ENCODE measurements at regions not wholly inside any gene's neighbourhood (a gene's known extent, or its start where the extent isn't known, plus 50 kb on each side); places are given as distances from the start of the nearest gene placed in this dataset.

GRCh38 chrX:45758738-45759397, 558.2 kb upstream of the DIPK2B start:
- BruUV-seq (replicated peaks): TSS peak; percentile 87

More at GRCh38 chrX:45758738-45759397, 558.2 kb upstream of the DIPK2B start:
- Histone ChIP-seq H3K36me3 (ENCODE audit: control insufficient read depth in 2 of 2, extremely low read depth in 1 of 2, insufficient read depth in 2 of 2, low read length in 2 of 2) (peaks cover 0 to 5% of the 10 kb centered on the region in 2 experiments), H4K20me1 (replicated peaks; ENCODE audit: control insufficient read depth, extremely low read depth, insufficient read depth, low read length) (no peaks in the 10 kb centered on the region), H3K27ac (ENCODE audit: insufficient read depth, low read depth, low read length) (peak overlapping the region; percentile 94), H3K9me1 (replicated peaks; ENCODE audit: control insufficient read depth, extremely low read depth, insufficient read depth, low read length) (no peaks in the 10 kb centered on the region), H3K9ac (replicated peaks; ENCODE audit: extremely low read depth, insufficient read depth, low read length) (peak overlapping the region; percentile 51), H3K79me2 (ENCODE audit: control insufficient read depth, insufficient read depth, low read length) (peaks cover 94% of the 10 kb centered on the region), H3K4me3 (replicated peaks in 1 of 3; ENCODE audit: insufficient read depth in 1 of 3, low read depth in 1 of 3, low read length in 3 of 3) (peak overlapping the region in 1 of 3 experiments; percentile 23), H3K9me3 (replicated peaks; ENCODE audit: control insufficient read depth, insufficient read depth, low read length) (no peaks in the 10 kb centered on the region), H2AFZ (ENCODE audit: low read depth, low read length) (no peak overlapping the region), H3K4me2 (ENCODE audit: insufficient read depth, low read length) (peak overlapping the region; percentile 54), H3K27me3 (ENCODE audit: control insufficient read depth in 2 of 2, insufficient read depth in 2 of 2, low read length in 2 of 2) (no peaks in the 10 kb centered on the region), H3K4me1 (ENCODE audit: control insufficient read depth, extremely low read depth, insufficient read depth, low read length) (peaks cover 93% of the 10 kb centered on the region)
- ChIA-PET POLR2A (no interaction called here), CTCF (interaction anchor here (1.0 to 2.5 kb wide), 7 partner anchors 9 to 650 kb away, joined by 3 to 12 read pairs (median 5); no protein-coding TSS in a partner anchor)
- DNase-seq (ENCODE audit: low read depth, low spot score): no peak
- intact Hi-C loops (cut with micrococcal nuclease): loop anchor here (1.0 to 10.0 kb wide), 6 partner anchors 11 to 564 kb away; no protein-coding TSS in a partner anchor
- dilution Hi-C loops (cut with MboI; ENCODE audit: extremely low pct_ligation_motif_present, low sequenced_read_pairs): no loop called here
- TF ChIP-seq, protein P1, sequence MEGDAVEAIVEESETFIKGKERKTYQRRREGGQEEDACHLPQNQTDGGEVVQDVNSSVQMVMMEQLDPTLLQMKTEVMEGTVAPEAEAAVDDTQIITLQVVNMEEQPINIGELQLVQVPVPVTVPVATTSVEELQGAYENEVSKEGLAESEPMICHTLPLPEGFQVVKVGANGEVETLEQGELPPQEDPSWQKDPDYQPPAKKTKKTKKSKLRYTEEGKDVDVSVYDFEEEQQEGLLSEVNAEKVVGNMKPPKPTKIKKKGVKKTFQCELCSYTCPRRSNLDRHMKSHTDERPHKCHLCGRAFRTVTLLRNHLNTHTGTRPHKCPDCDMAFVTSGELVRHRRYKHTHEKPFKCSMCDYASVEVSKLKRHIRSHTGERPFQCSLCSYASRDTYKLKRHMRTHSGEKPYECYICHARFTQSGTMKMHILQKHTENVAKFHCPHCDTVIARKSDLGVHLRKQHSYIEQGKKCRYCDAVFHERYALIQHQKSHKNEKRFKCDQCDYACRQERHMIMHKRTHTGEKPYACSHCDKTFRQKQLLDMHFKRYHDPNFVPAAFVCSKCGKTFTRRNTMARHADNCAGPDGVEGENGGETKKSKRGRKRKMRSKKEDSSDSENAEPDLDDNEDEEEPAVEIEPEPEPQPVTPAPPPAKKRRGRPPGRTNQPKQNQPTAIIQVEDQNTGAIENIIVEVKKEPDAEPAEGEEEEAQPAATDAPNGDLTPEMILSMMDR (IDR thresholded peaks at IDR 0.05; ENCODE audit: extremely low read depth in 1 of 2, insufficient read depth in 1 of 2, low read depth in 1 of 2, low read length in 2 of 2): no peak
- peak; percentile 63 for TF ChIP-seq POLR2A (IDR thresholded peaks at IDR 0.05; ENCODE audit: low read depth, low read length)
- TF ChIP-seq, protein P2, sequence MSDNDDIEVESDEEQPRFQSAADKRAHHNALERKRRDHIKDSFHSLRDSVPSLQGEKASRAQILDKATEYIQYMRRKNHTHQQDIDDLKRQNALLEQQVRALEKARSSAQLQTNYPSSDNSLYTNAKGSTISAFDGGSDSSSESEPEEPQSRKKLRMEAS (IDR thresholded peaks at IDR 0.05; ENCODE audit: insufficient read depth, insufficient read length): no peak
- TF ChIP-seq POLR2AphosphoS5 (IDR thresholded peaks at IDR 0.05; ENCODE audit: insufficient read depth, low read depth, low read length): peak; percentile 47
- TF ChIP-seq MYC (IDR thresholded peaks at IDR 0.05; ENCODE audit: low read depth, low read length): no peak
- TF ChIP-seq JUN (IDR thresholded peaks at IDR 0.05; ENCODE audit: borderline replicate concordance, insufficient read depth, insufficient read length, low read depth): no peak
- no peak for TF ChIP-seq FOS (IDR thresholded peaks at IDR 0.05; ENCODE audit: borderline replicate concordance, insufficient read depth, low read length)
- TF ChIP-seq GATA2 (IDR thresholded peaks at IDR 0.05; ENCODE audit: insufficient read depth, insufficient read length, low read depth, low read length): no peak
- TF ChIP-seq EZH2 (IDR thresholded peaks at IDR 0.05; ENCODE audit: borderline replicate concordance, low read depth, low read length, severe bottlenecking): no peak
- peak; percentile 74 for FAIRE-seq
